Large intestine (tissue), 3 donors: ENCODE measurements at regions not wholly inside any gene's neighbourhood (a gene's known extent, or its start where the extent isn't known, plus 50 kb on each side); places are given as distances from the start of the nearest gene placed in this dataset.
"Not testable (repeated sequence)": the region's sequence is repeated elsewhere in the genome, so short reads cannot be mapped to it uniquely, and the experiment has no call there.

Experiments used
- DNase-seq, 2 donors: peaks; one replicate each; pipeline versions ENCODE4 v3.0.0 to v3.0.0-alpha.2; 2013
- H3K27ac ChIP-seq: one replicate; pipeline ENCODE4 v1.5.1; 2013; ENCODE audit warnings: low read length
- H3K27me3 ChIP-seq: 2 replicates; pipeline ENCODE4 v1.6.1; 2013; ENCODE audit warnings: low read length; ENCODE audit not compliant: control insufficient read depth, insufficient read depth
- H3K36me3 ChIP-seq: 2 replicates; pipeline ENCODE4 v1.6.1; 2013; ENCODE audit warnings: low read length; ENCODE audit not compliant: control insufficient read depth, insufficient read depth
- H3K4me1 ChIP-seq: one replicate; pipeline ENCODE4 v1.6.1; 2013; ENCODE audit warnings: low read length; ENCODE audit not compliant: control insufficient read depth, insufficient read depth
- H3K4me3 ChIP-seq: one replicate; pipeline ENCODE4 v1.5.1; 2013; ENCODE audit warnings: low read length
- H3K9me3 ChIP-seq: one replicate; pipeline ENCODE4 v1.6.1; 2013; ENCODE audit warnings: mild to moderate bottlenecking, low read depth, low read length, moderate library complexity; ENCODE audit not compliant: control insufficient read depth
- whole genome bisulfite sequencing: methylation state at CpG from one replicate; pipeline ENCODE4 v1.1.5; 2013; ENCODE audit warnings: low lambda C conversion rate; ENCODE audit not compliant: insufficient coverage; 5-methylcytosine and 5-hydroxymethylcytosine counted together

DNA sequence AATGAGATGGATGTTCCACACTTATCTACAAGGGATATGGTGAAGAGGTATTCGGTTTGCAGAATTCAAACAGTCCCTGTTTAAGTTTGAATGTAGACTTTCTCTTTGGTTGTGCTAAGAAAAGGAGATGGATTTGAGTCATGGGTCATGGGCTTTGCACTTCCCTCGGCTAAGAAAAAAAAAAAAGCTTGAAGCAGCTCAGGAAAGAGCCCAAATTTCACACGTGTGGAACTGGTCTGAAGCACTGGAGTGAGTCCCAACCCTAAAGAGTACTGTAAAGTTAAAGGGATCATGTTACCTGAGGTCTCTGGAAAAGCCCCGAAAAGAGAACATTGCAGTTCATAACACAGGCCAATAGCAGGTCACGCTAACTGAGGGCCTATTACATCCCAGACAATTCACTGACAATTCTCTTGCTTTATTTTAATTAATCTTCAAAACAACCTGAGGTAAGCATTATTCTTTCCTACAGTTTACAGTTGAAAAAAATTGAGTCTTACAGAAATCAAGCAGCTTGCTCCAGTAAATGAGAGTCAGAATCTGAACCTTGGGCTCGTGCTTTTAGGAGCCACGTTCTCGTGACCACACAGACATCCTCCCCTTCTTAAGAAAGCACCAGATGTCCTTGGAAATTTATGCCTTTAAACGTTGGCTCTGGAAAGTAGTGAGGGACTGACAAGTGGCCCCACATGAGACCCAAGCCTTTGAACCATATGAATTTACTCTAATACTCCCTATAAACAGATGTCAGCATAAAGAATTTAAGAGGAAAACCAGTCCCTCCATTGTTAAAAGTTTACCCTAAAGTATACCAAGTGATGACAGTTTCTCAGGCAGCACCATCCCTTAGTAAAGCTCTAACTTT is 89.3 kb downstream of the MAD2L1 start:
- no peaks in the 10 kb centered on the region for H3K4me1 ChIP-seq
- no peak overlapping the region for H3K4me3 ChIP-seq
- H3K27me3 ChIP-seq: no peaks in the 10 kb centered on the region
- H3K36me3 ChIP-seq: no peaks in the 10 kb centered on the region
- no peak for DNase-seq
- no peaks in the 10 kb centered on the region for H3K9me3 ChIP-seq
- no peak overlapping the region for H3K27ac ChIP-seq
- 62% methylated on average over 4 of the region's 9 CpGs for WGBS

DNA sequence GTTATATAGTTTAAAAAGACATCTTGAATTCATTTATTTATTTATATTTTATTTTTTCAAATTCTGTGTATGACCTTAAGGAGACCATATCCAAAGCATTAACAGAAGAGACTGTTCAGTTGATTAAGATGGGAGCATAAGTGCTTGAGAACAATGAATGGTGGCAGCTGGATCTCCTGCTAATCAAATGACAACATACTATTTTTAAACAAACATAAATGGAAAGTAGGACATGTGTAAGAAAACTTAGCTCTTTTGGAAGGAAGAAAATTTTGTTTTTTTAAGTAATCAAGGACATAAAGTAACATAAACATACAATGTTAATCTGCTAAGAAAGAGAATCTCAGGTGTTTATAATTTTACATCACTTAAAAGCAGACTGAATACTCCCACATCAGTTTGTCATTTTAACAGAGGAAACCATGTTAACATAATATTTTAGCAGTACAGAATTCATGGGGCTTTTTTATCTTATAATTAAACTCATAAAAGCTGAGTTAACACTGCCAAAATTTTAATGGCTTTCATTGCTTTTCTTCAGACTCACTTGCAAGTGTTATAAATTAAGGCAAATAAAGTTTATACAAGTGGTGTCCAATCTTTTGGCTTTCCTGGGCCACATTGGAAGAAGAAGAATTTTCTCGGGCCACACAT is 95.1 kb downstream of the MAD2L1 start:
- Histone ChIP-seq H3K9me3 (no peaks in the 10 kb centered on the region), H3K4me1 (no peaks in the 10 kb centered on the region), H3K27me3 (no peaks in the 10 kb centered on the region), H3K27ac (no peak overlapping the region), H3K36me3 (no peaks in the 10 kb centered on the region), H3K4me3 (no peak overlapping the region)
- no peak for DNase-seq
- WGBS: no CpG with 5 or more reads among the region's 1 CpG

- Histone ChIP-seq H3K4me3 (no peak overlapping the region), H3K27me3 (no peaks in the 10 kb centered on the region), H3K36me3 (no peaks in the 10 kb centered on the region), H3K27ac (no peak overlapping the region), H3K9me3 (no peaks in the 10 kb centered on the region), H3K4me1 (no peaks in the 10 kb centered on the region)
- DNase-seq: peak in 1 of 2 donors; percentile 9
These were observed 104.0 kb downstream of the MAD2L1 start for GRCh38 chr4:119962631-119963030.

GRCh38 chr4:119958983-119959382 is 107.7 kb downstream of the MAD2L1 start:
- H3K27me3 ChIP-seq: no peaks in the 10 kb centered on the region
- H3K9me3 ChIP-seq: peaks cover 2% of the 10 kb centered on the region
- no peak overlapping the region for H3K27ac ChIP-seq
- no peak overlapping the region for H3K4me3 ChIP-seq
- no peak for DNase-seq
- H3K36me3 ChIP-seq: no peaks in the 10 kb centered on the region
- H3K4me1 ChIP-seq: no peaks in the 10 kb centered on the region

- 82% methylated on average over 1 of the region's 3 CpGs for WGBS
- H3K9me3 ChIP-seq: peaks cover 2% of the 10 kb centered on the region
- no peak overlapping the region for H3K27ac ChIP-seq
- no peaks in the 10 kb centered on the region for H3K4me1 ChIP-seq
- H3K27me3 ChIP-seq: no peaks in the 10 kb centered on the region
- no peak for DNase-seq
- H3K4me3 ChIP-seq: no peak overlapping the region
- H3K36me3 ChIP-seq: no peaks in the 10 kb centered on the region
These were observed 111.4 kb downstream of the MAD2L1 start for GRCh38 chr4:119955256-119955655.

DNA sequence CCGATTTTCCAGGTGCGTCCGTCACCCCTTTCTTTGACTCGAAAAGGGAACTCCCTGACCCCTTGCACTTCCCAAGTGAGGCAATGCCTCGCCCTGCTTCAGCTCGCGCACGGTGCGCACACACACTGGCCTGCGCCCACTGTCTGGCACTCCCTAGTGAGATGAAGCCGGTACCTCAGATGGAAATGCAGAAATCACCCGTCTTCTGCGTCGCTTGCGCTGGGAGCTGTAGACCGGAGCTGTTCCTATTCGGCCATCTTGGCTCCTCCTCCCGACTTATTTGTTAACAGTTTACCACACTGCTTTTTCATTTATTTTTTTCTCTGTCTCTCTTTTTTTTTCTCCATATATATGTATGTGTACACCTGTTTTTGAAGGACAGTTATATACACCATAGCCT is 112.2 kb downstream of the MAD2L1 start:
- H3K36me3 ChIP-seq, H3K4me1 ChIP-seq, H3K9me3 ChIP-seq, H3K4me3 ChIP-seq, H3K27me3 ChIP-seq, DNase-seq, H3K27ac ChIP-seq: not testable (repeated sequence)
- 93% methylated on average over 3 of the region's 18 CpGs for WGBS

- WGBS: no CpG with 5 or more reads among the region's 5 CpGs
- no peak for DNase-seq
- no peak overlapping the region for H3K27ac ChIP-seq
- H3K4me1 ChIP-seq: no peaks in the 10 kb centered on the region
- H3K36me3 ChIP-seq: no peaks in the 10 kb centered on the region
- peaks cover 2% of the 10 kb centered on the region for H3K27me3 ChIP-seq
- no peaks in the 10 kb centered on the region for H3K9me3 ChIP-seq
- no peak overlapping the region for H3K4me3 ChIP-seq
These were observed 120.3 kb downstream of the MAD2L1 start for GRCh38 chr4:119946359-119946758.

- Histone ChIP-seq H3K36me3 (no peaks in the 10 kb centered on the region), H3K27ac (no peak overlapping the region), H3K4me1 (no peaks in the 10 kb centered on the region), H3K9me3 (no peaks in the 10 kb centered on the region), H3K4me3 (no peak overlapping the region), H3K27me3 (peaks cover 2% of the 10 kb centered on the region)
- DNase-seq: no peak
- WGBS: 100% methylated on average over 1 of the region's 1 CpG
These were observed 123.8 kb downstream of the MAD2L1 start for GRCh38 chr4:119942806-119943205.

GRCh38 chr4:119940557-119940956 is 126.1 kb downstream of the MAD2L1 start:
- H3K27me3 ChIP-seq: peaks cover 2% of the 10 kb centered on the region
- no peaks in the 10 kb centered on the region for H3K4me1 ChIP-seq
- no peaks in the 10 kb centered on the region for H3K9me3 ChIP-seq
- no peaks in the 10 kb centered on the region for H3K36me3 ChIP-seq
- no peak overlapping the region for H3K27ac ChIP-seq
- 80% methylated on average over 1 of the region's 1 CpG for WGBS
- no peak overlapping the region for H3K4me3 ChIP-seq
- no peak for DNase-seq

- Histone ChIP-seq H3K36me3 (no peaks in the 10 kb centered on the region), H3K4me1 (no peaks in the 10 kb centered on the region), H3K27me3 (peaks cover 2% of the 10 kb centered on the region), H3K4me3 (no peak overlapping the region), H3K27ac (no peak overlapping the region), H3K9me3 (no peaks in the 10 kb centered on the region)
- no peak for DNase-seq
- WGBS: 65% methylated on average over 2 of the region's 6 CpGs
These were observed 127.3 kb downstream of the MAD2L1 start for GRCh38 chr4:119939071-119939995.
